ENCODE measurements at regions not wholly inside any gene's neighbourhood (a gene's known extent, or its start where the extent isn't known, plus 50 kb on each side); places are given as distances from the start of the nearest gene placed in this dataset.
"Not testable (repeated sequence)": the region's sequence is repeated elsewhere in the genome, so short reads cannot be mapped to it uniquely, and the experiment has no call there.

DNA sequence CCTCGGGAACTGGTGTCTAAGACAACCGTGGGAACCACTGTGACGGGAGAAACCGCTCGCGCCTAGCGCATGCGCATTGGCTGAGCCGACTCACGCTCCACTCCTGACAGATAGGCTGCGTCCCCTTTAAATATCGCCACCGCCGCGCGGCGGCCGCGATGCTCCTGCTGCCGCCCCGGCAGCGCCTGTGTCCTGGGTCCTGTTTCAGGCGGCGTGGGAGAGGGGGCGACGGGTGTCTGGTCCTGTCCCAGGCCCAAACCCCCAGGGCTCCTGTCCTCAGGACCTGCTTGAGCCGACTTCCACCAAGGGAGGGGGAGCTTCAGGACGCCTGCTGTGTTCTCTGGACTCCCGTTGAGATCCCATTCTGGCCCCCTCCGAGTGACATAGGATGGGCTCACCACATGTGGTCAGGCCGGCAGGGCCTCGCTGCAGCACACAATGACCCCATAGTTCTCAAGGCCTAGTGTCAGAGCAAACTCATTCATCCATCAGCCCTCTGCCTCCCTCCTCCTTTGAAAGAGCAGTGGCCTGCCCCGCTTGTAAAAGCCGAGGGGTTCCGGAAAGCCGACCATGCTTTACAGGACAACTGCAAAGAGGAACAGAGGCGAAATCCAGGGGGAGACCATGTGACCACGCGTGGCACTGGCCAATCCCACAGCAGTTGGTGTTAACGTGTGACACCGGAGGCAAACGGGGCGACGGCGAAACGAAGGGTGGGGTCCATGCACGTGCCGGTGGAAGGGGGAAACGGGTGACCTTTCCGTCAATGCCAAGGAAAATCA, 710.0 kb upstream of the TPTE start:
- H3K9me3 ChIP-seq; BruUV-seq (replicated peaks); H3K9me3 Mint-ChIP-seq (ENCODE audit: unreplicated experiment); H3K36me3 ChIP-seq (ENCODE audit: control insufficient read depth, insufficient read depth, low read length); H3K27me3 Mint-ChIP-seq (ENCODE audit: insufficient read depth, unreplicated experiment); H3K4me3 Mint-ChIP-seq (ENCODE audit: unreplicated experiment); H3K27me3 ChIP-seq (replicated peaks; ENCODE audit: control insufficient read depth, insufficient read depth, low read length); DNase-seq; POLR2A ChIA-PET; CTCF ChIA-PET; H3K4me1 Mint-ChIP-seq (ENCODE audit: low read depth, unreplicated experiment); intact Hi-C loops (cut with micrococcal nuclease; ENCODE audit: unreplicated experiment); H3K27ac Mint-ChIP-seq (ENCODE audit: unreplicated experiment); H3K4me1 ChIP-seq; H3K4me3 ChIP-seq (ENCODE audit: low read depth, low read length); H3K36me3 Mint-ChIP-seq (ENCODE audit: insufficient read depth, unreplicated experiment): not testable (repeated sequence)

DNA sequence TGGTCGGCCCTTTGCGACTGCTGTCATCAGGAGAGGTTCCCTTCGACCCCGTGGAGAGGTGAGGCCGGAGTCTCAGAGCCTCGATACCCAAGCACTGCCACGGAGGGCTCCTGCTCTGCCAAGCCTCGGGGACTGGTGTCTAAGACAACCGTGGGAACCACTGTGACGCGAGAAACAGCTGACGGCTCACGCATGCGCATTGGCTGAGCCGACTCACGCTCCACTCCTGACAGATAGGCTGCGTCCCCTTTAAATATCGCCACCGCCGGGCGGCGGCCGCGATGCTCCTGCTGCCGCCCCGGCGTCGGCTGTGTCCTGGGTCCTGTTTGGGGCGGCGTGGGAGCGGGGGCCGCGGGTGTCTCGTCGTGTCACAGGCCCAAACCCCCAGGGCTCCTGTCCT, 708.9 kb upstream of the TPTE start:
- CTCF ChIA-PET; H3K4me3 Mint-ChIP-seq (ENCODE audit: unreplicated experiment); H3K36me3 Mint-ChIP-seq (ENCODE audit: insufficient read depth, unreplicated experiment); intact Hi-C loops (cut with micrococcal nuclease; ENCODE audit: unreplicated experiment); H3K4me3 ChIP-seq (ENCODE audit: low read depth, low read length); H3K36me3 ChIP-seq (ENCODE audit: control insufficient read depth, insufficient read depth, low read length); H3K27me3 ChIP-seq (replicated peaks; ENCODE audit: control insufficient read depth, insufficient read depth, low read length); DNase-seq; H3K4me1 Mint-ChIP-seq (ENCODE audit: low read depth, unreplicated experiment); POLR2A ChIA-PET; H3K9me3 Mint-ChIP-seq (ENCODE audit: unreplicated experiment); H3K27ac Mint-ChIP-seq (ENCODE audit: unreplicated experiment); BruUV-seq (replicated peaks); H3K27me3 Mint-ChIP-seq (ENCODE audit: insufficient read depth, unreplicated experiment); H3K4me1 ChIP-seq; H3K9me3 ChIP-seq: not testable (repeated sequence)

GRCh38 chr21:9813894-9814814, 707.2 kb upstream of the TPTE start:
- H3K4me3 ChIP-seq (ENCODE audit: low read depth, low read length); H3K27ac Mint-ChIP-seq (ENCODE audit: unreplicated experiment); POLR2A ChIA-PET; H3K4me3 Mint-ChIP-seq (ENCODE audit: unreplicated experiment); H3K9me3 Mint-ChIP-seq (ENCODE audit: unreplicated experiment); H3K27me3 Mint-ChIP-seq (ENCODE audit: insufficient read depth, unreplicated experiment); CTCF ChIA-PET; BruUV-seq (replicated peaks); intact Hi-C loops (cut with micrococcal nuclease; ENCODE audit: unreplicated experiment); H3K36me3 ChIP-seq (ENCODE audit: control insufficient read depth, insufficient read depth, low read length); H3K27me3 ChIP-seq (replicated peaks; ENCODE audit: control insufficient read depth, insufficient read depth, low read length); DNase-seq; H3K4me1 ChIP-seq; H3K36me3 Mint-ChIP-seq (ENCODE audit: insufficient read depth, unreplicated experiment); H3K4me1 Mint-ChIP-seq (ENCODE audit: low read depth, unreplicated experiment); H3K9me3 ChIP-seq: not testable (repeated sequence)

- H3K4me1 ChIP-seq; H3K4me1 Mint-ChIP-seq (ENCODE audit: low read depth, unreplicated experiment); H3K27me3 Mint-ChIP-seq (ENCODE audit: insufficient read depth, unreplicated experiment); H3K4me3 Mint-ChIP-seq (ENCODE audit: unreplicated experiment); H3K36me3 Mint-ChIP-seq (ENCODE audit: insufficient read depth, unreplicated experiment); BruUV-seq (replicated peaks); H3K9me3 ChIP-seq; H3K27ac Mint-ChIP-seq (ENCODE audit: unreplicated experiment); H3K36me3 ChIP-seq (ENCODE audit: control insufficient read depth, insufficient read depth, low read length); H3K27me3 ChIP-seq (replicated peaks; ENCODE audit: control insufficient read depth, insufficient read depth, low read length); intact Hi-C loops (cut with micrococcal nuclease; ENCODE audit: unreplicated experiment); CTCF ChIA-PET; DNase-seq; H3K9me3 Mint-ChIP-seq (ENCODE audit: unreplicated experiment); POLR2A ChIA-PET; H3K4me3 ChIP-seq (ENCODE audit: low read depth, low read length): not testable (repeated sequence)
Measured at GRCh38 chr21:9815181-9815789, 706.1 kb upstream of the TPTE start.

GRCh38 chr21:9816734-9817334, 704.5 kb upstream of the TPTE start:
- H3K4me3 ChIP-seq (ENCODE audit: low read depth, low read length); H3K36me3 ChIP-seq (ENCODE audit: control insufficient read depth, insufficient read depth, low read length); H3K9me3 Mint-ChIP-seq (ENCODE audit: unreplicated experiment); intact Hi-C loops (cut with micrococcal nuclease; ENCODE audit: unreplicated experiment); CTCF ChIA-PET; H3K27me3 Mint-ChIP-seq (ENCODE audit: insufficient read depth, unreplicated experiment); H3K9me3 ChIP-seq; DNase-seq; H3K4me1 Mint-ChIP-seq (ENCODE audit: low read depth, unreplicated experiment); H3K36me3 Mint-ChIP-seq (ENCODE audit: insufficient read depth, unreplicated experiment); H3K27me3 ChIP-seq (replicated peaks; ENCODE audit: control insufficient read depth, insufficient read depth, low read length); H3K4me1 ChIP-seq; BruUV-seq (replicated peaks); H3K4me3 Mint-ChIP-seq (ENCODE audit: unreplicated experiment); POLR2A ChIA-PET; H3K27ac Mint-ChIP-seq (ENCODE audit: unreplicated experiment): not testable (repeated sequence)

GRCh38 chr21:9817841-9818441, 703.4 kb upstream of the TPTE start:
- H3K9me3 Mint-ChIP-seq (ENCODE audit: unreplicated experiment); H3K9me3 ChIP-seq; H3K36me3 Mint-ChIP-seq (ENCODE audit: insufficient read depth, unreplicated experiment); H3K4me3 ChIP-seq (ENCODE audit: low read depth, low read length); H3K36me3 ChIP-seq (ENCODE audit: control insufficient read depth, insufficient read depth, low read length); DNase-seq; H3K4me1 ChIP-seq; intact Hi-C loops (cut with micrococcal nuclease; ENCODE audit: unreplicated experiment); CTCF ChIA-PET; H3K4me1 Mint-ChIP-seq (ENCODE audit: low read depth, unreplicated experiment); H3K27me3 Mint-ChIP-seq (ENCODE audit: insufficient read depth, unreplicated experiment); H3K4me3 Mint-ChIP-seq (ENCODE audit: unreplicated experiment); H3K27me3 ChIP-seq (replicated peaks; ENCODE audit: control insufficient read depth, insufficient read depth, low read length); H3K27ac Mint-ChIP-seq (ENCODE audit: unreplicated experiment); BruUV-seq (replicated peaks); POLR2A ChIA-PET: not testable (repeated sequence)
